SIG-M5 (cell line): ENCODE measurements at regions not wholly inside any gene's neighbourhood (a gene's known extent, or its start where the extent isn't known, plus 50 kb on each side); places are given as distances from the start of the nearest gene placed in this dataset.
"Not testable (repeated sequence)": the region's sequence is repeated elsewhere in the genome, so short reads cannot be mapped to it uniquely, and the experiment has no call there.

Experiments
- DNase-seq: peaks from one replicate; lab custom pipeline; 2025; lab: John Stamatoyannopoulos, UW

GRCh38 chr6:166877906-166878305, 78.4 kb downstream of the RNASET2 start:
- no peak for DNase-seq

GRCh38 chr6:166877349-166877748, 79.0 kb downstream of the RNASET2 start:
- DNase-seq, result no peak

GRCh38 chr6:166872531-166873009, 83.8 kb downstream of the RNASET2 start:
- DNase-seq, result no peak

- DNase-seq, result no peak
Observed at GRCh38 chr6:166870602-166871208, 85.6 kb downstream of the RNASET2 start.

- DNase-seq, result no peak
Observed at GRCh38 chr6:166866839-166867637, 89.3 kb downstream of the RNASET2 start.

GRCh38 chr6:166864333-166864732, 92.0 kb downstream of the RNASET2 start:
- no peak for DNase-seq

- DNase-seq, result no peak
Observed at GRCh38 chr6:166862978-166863530, 93.3 kb downstream of the RNASET2 start.

GRCh38 chr6:166862287-166862977, 93.9 kb downstream of the RNASET2 start:
- no peak for DNase-seq

- no peak for DNase-seq
Observed at GRCh38 chr6:166861961-166862286, 94.4 kb downstream of the RNASET2 start.

- no peak for DNase-seq
Observed at GRCh38 chr6:166861304-166861703, 95.0 kb downstream of the RNASET2 start.

GRCh38 chr6:166860392-166860791, 96.0 kb downstream of the RNASET2 start:
- no peak for DNase-seq

GRCh38 chr6:166855416-166855815, 100.9 kb downstream of the RNASET2 start:
- no peak for DNase-seq

GRCh38 chr6:166853371-166854325, 102.7 kb downstream of the RNASET2 start:
- no peak for DNase-seq

GRCh38 chr6:166852451-166852975, 103.8 kb downstream of the RNASET2 start:
- DNase-seq, result no peak

GRCh38 chr6:166851911-166852310, 104.4 kb downstream of the RNASET2 start:
- no peak for DNase-seq

- no peak for DNase-seq
Observed at GRCh38 chr6:166851426-166851825, 104.9 kb downstream of the RNASET2 start.

GRCh38 chr6:166850677-166851076, 105.7 kb downstream of the RNASET2 start:
- DNase-seq, result no peak

GRCh38 chr6:166849749-166850183, 106.6 kb downstream of the RNASET2 start:
- no peak for DNase-seq

GRCh38 chr6:166848979-166849748, 107.2 kb downstream of the RNASET2 start:
- no peak for DNase-seq

- not testable (repeated sequence) for DNase-seq
Observed at GRCh38 chr6:166846446-166847142, 109.8 kb downstream of the RNASET2 start.
